ENCODE measurements at regions not wholly inside any gene's neighbourhood (a gene's known extent, or its start where the extent isn't known, plus 50 kb on each side); places are given as distances from the start of the nearest gene placed in this dataset.

- TF ChIP-seq POLR2A (IDR thresholded peaks at IDR 0.05) (no peak), CTCF (IDR thresholded peaks at IDR 0.05) (no peak), POLR2AphosphoS5 (IDR thresholded peaks at IDR 0.05) (no peak)
Observed at GRCh38 chr4:145338568-145338967, 143.1 kb upstream of the SMAD1 start.

All from stomach (tissue), 4 donors.